ENCODE measurements at regions not wholly inside any gene's neighbourhood (a gene's known extent, or its start where the extent isn't known, plus 50 kb on each side); places are given as distances from the start of the nearest gene placed in this dataset.

DNA sequence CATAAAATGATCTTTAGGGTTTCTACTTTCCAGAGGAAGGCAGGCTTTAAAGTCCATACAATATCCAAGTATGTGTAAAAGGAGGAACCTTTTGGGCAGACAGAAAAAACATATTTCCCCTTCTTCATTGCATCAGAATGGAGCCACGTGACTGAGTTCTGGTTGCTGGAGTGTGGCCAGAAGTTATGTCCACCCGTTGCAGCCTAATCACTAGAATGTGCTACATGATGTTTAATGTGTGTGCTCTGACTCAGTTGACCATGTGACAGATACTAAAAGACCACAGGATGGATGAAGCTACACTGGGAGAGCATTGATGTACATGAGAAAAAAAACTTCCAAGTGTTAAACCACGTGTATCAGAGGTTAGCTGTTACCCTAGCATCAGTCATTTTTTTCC, 460.9 kb downstream of the RIT2 start:
- Mint-ChIP-seq H3K27ac (no peak overlapping the region), H3K27me3 (no peaks in the 10 kb centered on the region), H3K9me3 (peaks cover 24% of the 10 kb centered on the region), H3K4me1 (ENCODE audit: low read depth) (no peaks in the 10 kb centered on the region), H3K36me3 (ENCODE audit: low read depth) (no peaks in the 10 kb centered on the region), H3K4me3 (no peak overlapping the region)
- DNase-seq: no peak

- no peak for DNase-seq
- no peaks in the 10 kb centered on the region for H3K27me3 Mint-ChIP-seq
- H3K36me3 Mint-ChIP-seq (ENCODE audit: low read depth): no peaks in the 10 kb centered on the region
- no peaks in the 10 kb centered on the region for H3K4me1 Mint-ChIP-seq (ENCODE audit: low read depth)
- peaks cover 19% of the 10 kb centered on the region for H3K9me3 Mint-ChIP-seq
- H3K27ac Mint-ChIP-seq: no peak overlapping the region
- no peak overlapping the region for H3K4me3 Mint-ChIP-seq
Observed at GRCh38 chr18:42657551-42657950, 457.9 kb downstream of the RIT2 start.

GRCh38 chr18:42658171-42658570, 457.3 kb downstream of the RIT2 start:
- H3K4me1 Mint-ChIP-seq (ENCODE audit: low read depth): no peaks in the 10 kb centered on the region
- H3K9me3 Mint-ChIP-seq: peaks cover 14% of the 10 kb centered on the region
- H3K27me3 Mint-ChIP-seq: no peaks in the 10 kb centered on the region
- DNase-seq: no peak
- H3K36me3 Mint-ChIP-seq (ENCODE audit: low read depth): no peaks in the 10 kb centered on the region
- no peak overlapping the region for H3K4me3 Mint-ChIP-seq
- H3K27ac Mint-ChIP-seq: no peak overlapping the region

GRCh38 chr18:42659187-42659586, 456.3 kb downstream of the RIT2 start:
- H3K4me1 Mint-ChIP-seq (ENCODE audit: low read depth): no peaks in the 10 kb centered on the region
- H3K9me3 Mint-ChIP-seq: peaks cover 9% of the 10 kb centered on the region
- H3K36me3 Mint-ChIP-seq (ENCODE audit: low read depth): no peaks in the 10 kb centered on the region
- H3K27ac Mint-ChIP-seq: no peak overlapping the region
- no peaks in the 10 kb centered on the region for H3K27me3 Mint-ChIP-seq
- no peak overlapping the region for H3K4me3 Mint-ChIP-seq
- no peak for DNase-seq

- Mint-ChIP-seq H3K27ac (no peak overlapping the region), H3K4me3 (no peak overlapping the region), H3K4me1 (ENCODE audit: low read depth) (no peaks in the 10 kb centered on the region), H3K36me3 (ENCODE audit: low read depth) (no peaks in the 10 kb centered on the region), H3K27me3 (no peaks in the 10 kb centered on the region), H3K9me3 (peaks cover 11% of the 10 kb centered on the region)
- DNase-seq: no peak
Observed at GRCh38 chr18:42670860-42671259, 444.6 kb downstream of the RIT2 start.

GRCh38 chr18:42675810-42676209, 439.7 kb downstream of the RIT2 start:
- Mint-ChIP-seq H3K4me3 (no peak overlapping the region), H3K4me1 (ENCODE audit: low read depth) (no peaks in the 10 kb centered on the region), H3K27ac (no peak overlapping the region), H3K27me3 (no peaks in the 10 kb centered on the region), H3K9me3 (peaks cover 13% of the 10 kb centered on the region), H3K36me3 (ENCODE audit: low read depth) (no peaks in the 10 kb centered on the region)
- no peak for DNase-seq

GRCh38 chr18:42683094-42683493, 432.4 kb downstream of the RIT2 start:
- Mint-ChIP-seq H3K4me3 (no peak overlapping the region), H3K4me1 (ENCODE audit: low read depth) (no peaks in the 10 kb centered on the region)

GRCh38 chr18:42689310-42689709, 426.2 kb downstream of the RIT2 start:
- DNase-seq: no peak
- Mint-ChIP-seq H3K4me1 (ENCODE audit: low read depth) (no peaks in the 10 kb centered on the region), H3K4me3 (no peak overlapping the region), H3K9me3 (peaks cover 30% of the 10 kb centered on the region), H3K27me3 (no peaks in the 10 kb centered on the region), H3K36me3 (ENCODE audit: low read depth) (no peaks in the 10 kb centered on the region), H3K27ac (no peak overlapping the region)

More at GRCh38 chr18:42683094-42683493, 432.4 kb downstream of the RIT2 start:
- Mint-ChIP-seq H3K27me3 (no peaks in the 10 kb centered on the region), H3K27ac (no peak overlapping the region), H3K9me3 (peaks cover 47% of the 10 kb centered on the region), H3K36me3 (ENCODE audit: low read depth) (no peaks in the 10 kb centered on the region)
- no peak for DNase-seq

All from activated T-cell treated with anti-CD3 and anti-CD28 coated beads, Interleukin-2, amount 50 U/mL, for 24 hours (primary cell).